ENCODE measurements at regions not wholly inside any gene's neighbourhood (a gene's known extent, or its start where the extent isn't known, plus 50 kb on each side); places are given as distances from the start of the nearest gene placed in this dataset.

- TF ChIP-seq EZH2 (IDR thresholded peaks at IDR 0.05; ENCODE audit: borderline replicate concordance, low read depth, low read length, severe bottlenecking) (no peak), JUN (IDR thresholded peaks at IDR 0.05; ENCODE audit: borderline replicate concordance, insufficient read depth, insufficient read length, low read depth) (no peak), CTCF (IDR thresholded peaks at IDR 0.05; ENCODE audit: extremely low read depth in 1 of 2, insufficient read depth in 1 of 2, low read depth in 1 of 2, low read length in 2 of 2) (no peak), POLR2AphosphoS5 (IDR thresholded peaks at IDR 0.05; ENCODE audit: insufficient read depth, low read depth, low read length) (no peak)
Observed at GRCh38 chr4:108334031-108334430, 165.3 kb upstream of the LEF1 start.

Data from endothelial cell of umbilical vein (primary cell).